ENCODE measurements at regions not wholly inside any gene's neighbourhood (a gene's known extent, or its start where the extent isn't known, plus 50 kb on each side); places are given as distances from the start of the nearest gene placed in this dataset.

DNA sequence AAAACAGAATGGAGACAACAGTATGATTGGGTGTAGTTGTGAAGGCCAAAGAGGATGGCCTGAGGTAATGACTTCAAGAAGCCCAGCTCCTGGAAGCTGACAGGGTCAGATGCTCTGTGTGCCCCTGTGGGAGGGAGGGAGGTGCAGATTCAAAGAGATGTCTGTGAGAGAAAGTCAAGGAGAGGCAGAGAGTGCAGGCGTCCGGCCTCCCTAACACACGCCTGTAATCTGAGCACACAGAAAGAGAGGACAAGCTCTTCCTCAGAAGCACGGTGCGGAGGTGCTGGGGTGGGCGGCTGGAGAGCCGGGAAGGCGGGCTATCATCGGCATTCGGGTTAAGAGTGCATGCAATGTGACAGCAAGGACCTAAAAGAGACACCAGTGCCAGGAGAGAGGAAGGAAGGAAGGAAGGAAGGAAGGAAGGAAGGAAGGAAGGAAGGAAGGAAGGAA lies 238.2 kb upstream of the HES1 start:
- H4K91ac ChIP-seq (ENCODE audit: low read depth, low read length), result no peak overlapping the region
- no peak overlapping the region for H2BK5ac ChIP-seq (ENCODE audit: low read depth, low read length, poor library complexity)
- no peak overlapping the region for H3K27ac ChIP-seq (ENCODE audit: low read depth, low read length)
- H2AK5ac ChIP-seq (ENCODE audit: low read length), result no peak overlapping the region
- H3K4me3 ChIP-seq (ENCODE audit: low read depth, low read length), result no peak overlapping the region
- no peak overlapping the region for H2BK12ac ChIP-seq (ENCODE audit: low read length)
- peaks cover 8 to 10% of the 10 kb centered on the region in 2 experiments for H3K4me1 ChIP-seq (ENCODE audit: control insufficient read depth in 1 of 2, insufficient read depth in 2 of 2, low read length in 2 of 2)
- H3K23ac ChIP-seq (ENCODE audit: low read length), result no peak overlapping the region
- WGBS (ENCODE audit: extremely low coverage, insufficient coverage, insufficient read length), result no CpG with 5 or more reads among the region's 10 CpGs
- no peak for DNase-seq
- H3K79me1 ChIP-seq (ENCODE audit: low read length), result peaks cover 1% of the 10 kb centered on the region
- no peak overlapping the region for H3K14ac ChIP-seq (ENCODE audit: low read length)
- no peak overlapping the region for H3K18ac ChIP-seq (ENCODE audit: low read length)
- no peaks in the 10 kb centered on the region for H3K79me2 ChIP-seq (ENCODE audit: control insufficient read depth, insufficient read depth, low read length, poor library complexity)
- no peak overlapping the region for H3K4ac ChIP-seq (ENCODE audit: low read depth, low read length)
- H2BK120ac ChIP-seq (ENCODE audit: insufficient read depth, low read length, poor library complexity), result no peak overlapping the region
- H2AFZ ChIP-seq (ENCODE audit: insufficient read depth, low read length, poor library complexity), result no peak overlapping the region
- H3K27me3 ChIP-seq (ENCODE audit: insufficient read depth, low read length), result no peaks in the 10 kb centered on the region
- no peak overlapping the region for H4K12ac ChIP-seq (ENCODE audit: low read depth, low read length)
- no peak overlapping the region for H4K8ac ChIP-seq (ENCODE audit: low read depth, low read length)
- no peaks in the 10 kb centered on the region for H3K36me3 ChIP-seq (ENCODE audit: control insufficient read depth in 1 of 2, insufficient read depth in 2 of 2, low read length in 2 of 2)
- H3K9ac ChIP-seq (ENCODE audit: low read length), result no peak overlapping the region
- H3K9me3 ChIP-seq (ENCODE audit: insufficient read depth, low read depth, low read length), result no peaks in the 10 kb centered on the region
- no peak overlapping the region for H3K4me2 ChIP-seq (ENCODE audit: low read length)

DNA sequence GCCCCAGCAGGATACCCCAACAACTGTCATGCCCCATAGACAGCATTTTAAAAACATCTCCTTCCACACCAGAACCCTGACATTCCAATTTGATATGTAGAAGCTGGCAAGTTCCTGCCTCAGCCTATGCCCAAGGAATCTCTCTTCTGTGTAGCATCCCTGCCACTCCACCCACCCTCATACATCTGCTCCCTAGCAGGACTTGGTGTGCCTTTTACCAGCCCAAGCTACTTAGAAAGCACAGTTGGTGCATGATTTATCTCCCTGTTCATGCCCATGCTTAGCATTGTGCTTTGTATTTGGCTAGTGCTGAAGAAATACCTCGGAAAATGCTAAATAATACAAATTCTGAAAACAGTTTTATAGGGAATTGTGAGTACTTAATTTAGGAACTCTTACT lies 236.9 kb upstream of the HES1 start:
- H3K36me3 ChIP-seq (ENCODE audit: control insufficient read depth in 1 of 2, insufficient read depth in 2 of 2, low read length in 2 of 2), result no peaks in the 10 kb centered on the region
- H2BK12ac ChIP-seq (ENCODE audit: low read length), result no peak overlapping the region
- peaks cover 1% of the 10 kb centered on the region for H3K79me1 ChIP-seq (ENCODE audit: low read length)
- no peaks in the 10 kb centered on the region for H3K27me3 ChIP-seq (ENCODE audit: insufficient read depth, low read length)
- no peak overlapping the region for H3K23ac ChIP-seq (ENCODE audit: low read length)
- no peak overlapping the region for H2BK120ac ChIP-seq (ENCODE audit: insufficient read depth, low read length, poor library complexity)
- no peak overlapping the region for H3K4me3 ChIP-seq (ENCODE audit: low read depth, low read length)
- no peaks in the 10 kb centered on the region for H3K79me2 ChIP-seq (ENCODE audit: control insufficient read depth, insufficient read depth, low read length, poor library complexity)
- H3K9me3 ChIP-seq (ENCODE audit: insufficient read depth, low read depth, low read length), result no peaks in the 10 kb centered on the region
- H4K12ac ChIP-seq (ENCODE audit: low read depth, low read length), result no peak overlapping the region
- H2AK5ac ChIP-seq (ENCODE audit: low read length), result no peak overlapping the region
- no peak overlapping the region for H4K8ac ChIP-seq (ENCODE audit: low read depth, low read length)
- no peak for DNase-seq
- no peak overlapping the region for H3K4me2 ChIP-seq (ENCODE audit: low read length)
- no peak overlapping the region for H3K27ac ChIP-seq (ENCODE audit: low read depth, low read length)
- no peak overlapping the region for H2AFZ ChIP-seq (ENCODE audit: insufficient read depth, low read length, poor library complexity)
- H3K18ac ChIP-seq (ENCODE audit: low read length), result no peak overlapping the region
- no peak overlapping the region for H3K14ac ChIP-seq (ENCODE audit: low read length)
- no peak overlapping the region for H3K4ac ChIP-seq (ENCODE audit: low read depth, low read length)
- no CpG with 5 or more reads among the region's 1 CpG for WGBS (ENCODE audit: extremely low coverage, insufficient coverage, insufficient read length)
- H4K91ac ChIP-seq (ENCODE audit: low read depth, low read length), result no peak overlapping the region
- peaks cover 7 to 9% of the 10 kb centered on the region in 2 experiments for H3K4me1 ChIP-seq (ENCODE audit: control insufficient read depth in 1 of 2, insufficient read depth in 2 of 2, low read length in 2 of 2)
- no peak overlapping the region for H2BK5ac ChIP-seq (ENCODE audit: low read depth, low read length, poor library complexity)
- H3K9ac ChIP-seq (ENCODE audit: low read length), result no peak overlapping the region

DNA sequence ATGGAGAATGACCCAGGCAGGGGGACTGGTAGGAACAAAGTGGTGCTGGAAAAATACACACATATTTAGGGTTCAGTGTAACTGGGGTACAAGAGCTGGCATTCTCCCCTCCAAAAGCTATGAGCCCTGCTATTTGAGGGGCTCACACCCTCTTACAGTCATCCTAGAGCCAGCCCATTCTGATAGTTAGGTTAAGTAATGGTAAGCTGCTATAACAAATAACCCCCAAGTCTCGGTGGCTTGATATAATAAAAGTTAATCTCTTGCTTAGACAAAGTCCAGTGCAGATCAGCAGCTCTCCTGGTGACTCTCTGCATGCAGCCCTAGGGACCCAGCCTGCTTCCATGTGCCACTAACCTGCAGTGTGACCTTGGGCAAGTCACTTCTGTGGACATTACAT lies 234.9 kb upstream of the HES1 start:
- H3K36me3 ChIP-seq (ENCODE audit: control insufficient read depth in 1 of 2, insufficient read depth in 2 of 2, low read length in 2 of 2), result no peaks in the 10 kb centered on the region
- no peak overlapping the region for H4K8ac ChIP-seq (ENCODE audit: low read depth, low read length)
- no peak overlapping the region for H3K14ac ChIP-seq (ENCODE audit: low read length)
- no peak overlapping the region for H2BK120ac ChIP-seq (ENCODE audit: insufficient read depth, low read length, poor library complexity)
- no peak overlapping the region for H2BK5ac ChIP-seq (ENCODE audit: low read depth, low read length, poor library complexity)
- H3K4me1 ChIP-seq (ENCODE audit: control insufficient read depth in 1 of 2, insufficient read depth in 2 of 2, low read length in 2 of 2), result peaks cover 4% of the 10 kb centered on the region in 2 experiments
- no peak overlapping the region for H3K9ac ChIP-seq (ENCODE audit: low read length)
- H2BK12ac ChIP-seq (ENCODE audit: low read length), result no peak overlapping the region
- H3K27ac ChIP-seq (ENCODE audit: low read depth, low read length), result no peak overlapping the region
- no peak overlapping the region for H3K4me2 ChIP-seq (ENCODE audit: low read length)
- no peak overlapping the region for H2AFZ ChIP-seq (ENCODE audit: insufficient read depth, low read length, poor library complexity)
- no peaks in the 10 kb centered on the region for H3K27me3 ChIP-seq (ENCODE audit: insufficient read depth, low read length)
- H2AK5ac ChIP-seq (ENCODE audit: low read length), result no peak overlapping the region
- H3K79me1 ChIP-seq (ENCODE audit: low read length), result no peaks in the 10 kb centered on the region
- H3K4me3 ChIP-seq (ENCODE audit: low read depth, low read length), result no peak overlapping the region
- H3K79me2 ChIP-seq (ENCODE audit: control insufficient read depth, insufficient read depth, low read length, poor library complexity), result no peaks in the 10 kb centered on the region
- H4K91ac ChIP-seq (ENCODE audit: low read depth, low read length), result no peak overlapping the region
- DNase-seq, result no peak
- no peak overlapping the region for H3K23ac ChIP-seq (ENCODE audit: low read length)
- H3K9me3 ChIP-seq (ENCODE audit: insufficient read depth, low read depth, low read length), result no peaks in the 10 kb centered on the region
- H3K18ac ChIP-seq (ENCODE audit: low read length), result no peak overlapping the region
- no peak overlapping the region for H3K4ac ChIP-seq (ENCODE audit: low read depth, low read length)
- H4K12ac ChIP-seq (ENCODE audit: low read depth, low read length), result no peak overlapping the region
- WGBS (ENCODE audit: extremely low coverage, insufficient coverage, insufficient read length), result no CpG with 5 or more reads among the region's 1 CpG

DNA sequence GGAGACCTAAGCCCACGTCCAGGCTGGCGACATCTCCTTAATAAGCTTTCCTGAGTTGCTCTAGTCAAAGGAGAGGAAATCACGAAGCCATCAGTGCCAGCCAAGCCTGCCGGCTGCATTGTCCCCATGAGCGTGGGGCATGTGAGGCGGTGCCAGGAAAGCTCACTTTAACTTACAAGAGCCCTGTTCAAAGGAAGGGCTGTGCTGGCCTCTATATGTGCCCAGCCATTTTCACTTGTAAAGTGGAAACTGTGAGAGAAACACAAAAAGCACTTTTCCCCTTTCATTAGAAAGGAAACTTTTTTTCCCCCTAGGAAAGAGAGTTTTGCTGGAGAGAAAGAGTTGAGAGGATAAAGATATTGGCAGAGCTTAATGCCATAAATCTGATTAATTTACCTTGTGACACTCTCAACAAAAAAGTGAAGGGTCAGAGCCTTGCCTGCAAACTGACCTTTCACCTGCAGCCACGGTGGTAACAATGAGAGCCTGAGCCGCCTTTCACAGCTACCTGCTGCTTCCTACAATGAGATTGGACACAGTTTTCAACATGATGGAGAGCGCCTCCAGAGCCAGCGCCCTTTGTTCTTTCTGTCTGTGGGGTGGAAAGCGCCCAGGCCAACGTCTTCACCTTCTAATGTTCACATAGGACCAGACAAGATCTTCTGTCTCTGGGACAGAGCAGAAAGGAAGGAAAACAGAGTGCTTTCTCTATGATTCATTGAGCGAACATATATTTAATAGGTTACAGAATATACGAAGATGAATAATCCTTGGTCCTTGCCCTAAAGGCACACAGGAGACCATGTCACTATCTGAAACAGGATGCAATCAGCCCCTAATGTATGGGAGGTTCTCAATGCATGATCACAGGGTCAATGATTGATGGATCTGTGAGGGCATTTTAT lies 233.1 kb upstream of the HES1 start:
- H2AFZ ChIP-seq (ENCODE audit: insufficient read depth, low read length, poor library complexity), result no peak overlapping the region
- no peak overlapping the region for H2BK120ac ChIP-seq (ENCODE audit: insufficient read depth, low read length, poor library complexity)
- no peak overlapping the region for H3K4me3 ChIP-seq (ENCODE audit: low read depth, low read length)
- H3K18ac ChIP-seq (ENCODE audit: low read length), result no peak overlapping the region
- no peaks in the 10 kb centered on the region for H3K9me3 ChIP-seq (ENCODE audit: insufficient read depth, low read depth, low read length)
- H4K91ac ChIP-seq (ENCODE audit: low read depth, low read length), result no peak overlapping the region
- H2BK12ac ChIP-seq (ENCODE audit: low read length), result no peak overlapping the region
- peaks cover 0 to under 1% of the 10 kb centered on the region in 2 experiments for H3K4me1 ChIP-seq (ENCODE audit: control insufficient read depth in 1 of 2, insufficient read depth in 2 of 2, low read length in 2 of 2)
- no peak overlapping the region for H3K9ac ChIP-seq (ENCODE audit: low read length)
- H4K12ac ChIP-seq (ENCODE audit: low read depth, low read length), result no peak overlapping the region
- H3K23ac ChIP-seq (ENCODE audit: low read length), result no peak overlapping the region
- H3K4me2 ChIP-seq (ENCODE audit: low read length), result no peak overlapping the region
- no peaks in the 10 kb centered on the region for H3K79me2 ChIP-seq (ENCODE audit: control insufficient read depth, insufficient read depth, low read length, poor library complexity)
- H3K36me3 ChIP-seq (ENCODE audit: control insufficient read depth in 1 of 2, insufficient read depth in 2 of 2, low read length in 2 of 2), result no peaks in the 10 kb centered on the region
- no CpG with 5 or more reads among the region's 14 CpGs for WGBS (ENCODE audit: extremely low coverage, insufficient coverage, insufficient read length)
- no peaks in the 10 kb centered on the region for H3K79me1 ChIP-seq (ENCODE audit: low read length)
- no peak for DNase-seq
- no peak overlapping the region for H3K4ac ChIP-seq (ENCODE audit: low read depth, low read length)
- H3K27ac ChIP-seq (ENCODE audit: low read depth, low read length), result no peak overlapping the region
- no peaks in the 10 kb centered on the region for H3K27me3 ChIP-seq (ENCODE audit: insufficient read depth, low read length)
- no peak overlapping the region for H2AK5ac ChIP-seq (ENCODE audit: low read length)
- no peak overlapping the region for H3K14ac ChIP-seq (ENCODE audit: low read length)
- no peak overlapping the region for H4K8ac ChIP-seq (ENCODE audit: low read depth, low read length)
- no peak overlapping the region for H2BK5ac ChIP-seq (ENCODE audit: low read depth, low read length, poor library complexity)
